Calu3 (cell line): ENCODE measurements at regions not wholly inside any gene's neighbourhood (a gene's known extent, or its start where the extent isn't known, plus 50 kb on each side); places are given as distances from the start of the nearest gene placed in this dataset.

Experiments
- BruUV-seq: library from RNA; stranded (reverse); fragments of 400-500 nt; replicated peaks from 2 replicates; lab custom pipeline; 2021; lab: Mats Ljungman, UMichigan
- CTCF ChIA-PET: fragments of 300-600 bp; sonication (Branson Sonifier 250); formaldehyde crosslinking; loops from one replicate; lab custom pipeline; 2022; ENCODE audit warnings: antibody characterized with exemption; lab: Charles Lee
- DNase-seq: peaks from one replicate; pipeline ENCODE4 v3.0.0; 2022
- H3K27ac Mint-ChIP-seq: one replicate; pipeline ENCODE4 v1.8.0; 2022; ENCODE audit warnings: mixed read lengths; ENCODE audit not compliant: unreplicated experiment
- H3K27me3 Mint-ChIP-seq: one replicate; pipeline ENCODE4 v1.8.0; 2022; ENCODE audit warnings: mixed read lengths; ENCODE audit not compliant: unreplicated experiment
- H3K36me3 Mint-ChIP-seq: one replicate; pipeline ENCODE4 v1.8.0; 2022; ENCODE audit warnings: mild to moderate bottlenecking, moderate library complexity, mixed read lengths; ENCODE audit not compliant: insufficient read depth, unreplicated experiment
- H3K4me1 Mint-ChIP-seq: one replicate; pipeline ENCODE4 v1.8.0; 2022; ENCODE audit warnings: mild to moderate bottlenecking, low read depth, mixed read lengths; ENCODE audit not compliant: unreplicated experiment
- H3K4me3 Mint-ChIP-seq: one replicate; pipeline ENCODE4 v1.8.0; 2022; ENCODE audit warnings: mild to moderate bottlenecking, low read depth, moderate library complexity, mixed read lengths; ENCODE audit not compliant: unreplicated experiment
- H3K9me3 Mint-ChIP-seq: one replicate; pipeline ENCODE4 v1.8.0; 2022; ENCODE audit warnings: low read depth, mixed read lengths; ENCODE audit not compliant: unreplicated experiment
- intact Hi-C: fragments of 100-400 bp; cut with micrococcal nuclease; formaldehyde crosslinking; loops from one replicate; pipeline ENCODE4 v1.10.0; 2022; ENCODE audit not compliant: unreplicated experiment
- TF ChIP-seq, protein P1 (sequence below): fragments of 200-600 bp; IDR thresholded peaks from one replicate; pipeline ENCODE4 v1.8.0; 2022; ENCODE audit warnings: antibody characterized with exemption; ENCODE audit not compliant: unreplicated experiment

DNA sequence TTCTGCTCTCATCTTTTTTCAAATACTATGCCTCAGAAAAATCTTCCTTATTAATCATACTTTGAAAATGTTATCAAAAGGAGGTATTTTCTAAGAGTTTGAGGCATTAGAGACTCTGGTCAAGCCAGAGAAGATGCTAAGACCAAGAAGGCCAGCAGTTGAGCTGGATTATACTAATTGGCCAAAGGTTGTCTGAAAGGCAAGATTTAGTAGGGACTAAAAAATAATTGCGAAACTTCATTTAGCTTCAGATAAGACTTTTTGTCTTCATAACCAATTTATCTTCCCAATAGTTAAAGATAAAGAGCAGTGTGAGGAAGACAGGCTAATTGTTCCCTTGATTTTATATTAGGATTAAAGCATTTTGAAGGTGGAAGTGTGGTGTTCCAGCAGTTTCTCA, 1412.4 kb upstream of the PCDH7 start:
- BruUV-seq, result no TSS peak
- H3K27me3 Mint-ChIP-seq, result no peaks in the 10 kb centered on the region
- H3K4me1 Mint-ChIP-seq, result no peaks in the 10 kb centered on the region
- TF ChIP-seq, protein P1, sequence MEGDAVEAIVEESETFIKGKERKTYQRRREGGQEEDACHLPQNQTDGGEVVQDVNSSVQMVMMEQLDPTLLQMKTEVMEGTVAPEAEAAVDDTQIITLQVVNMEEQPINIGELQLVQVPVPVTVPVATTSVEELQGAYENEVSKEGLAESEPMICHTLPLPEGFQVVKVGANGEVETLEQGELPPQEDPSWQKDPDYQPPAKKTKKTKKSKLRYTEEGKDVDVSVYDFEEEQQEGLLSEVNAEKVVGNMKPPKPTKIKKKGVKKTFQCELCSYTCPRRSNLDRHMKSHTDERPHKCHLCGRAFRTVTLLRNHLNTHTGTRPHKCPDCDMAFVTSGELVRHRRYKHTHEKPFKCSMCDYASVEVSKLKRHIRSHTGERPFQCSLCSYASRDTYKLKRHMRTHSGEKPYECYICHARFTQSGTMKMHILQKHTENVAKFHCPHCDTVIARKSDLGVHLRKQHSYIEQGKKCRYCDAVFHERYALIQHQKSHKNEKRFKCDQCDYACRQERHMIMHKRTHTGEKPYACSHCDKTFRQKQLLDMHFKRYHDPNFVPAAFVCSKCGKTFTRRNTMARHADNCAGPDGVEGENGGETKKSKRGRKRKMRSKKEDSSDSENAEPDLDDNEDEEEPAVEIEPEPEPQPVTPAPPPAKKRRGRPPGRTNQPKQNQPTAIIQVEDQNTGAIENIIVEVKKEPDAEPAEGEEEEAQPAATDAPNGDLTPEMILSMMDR, result no peak
- no peak overlapping the region for H3K4me3 Mint-ChIP-seq
- no peak overlapping the region for H3K27ac Mint-ChIP-seq
- CTCF ChIA-PET, result no interaction called here
- H3K9me3 Mint-ChIP-seq, result peaks cover 7% of the 10 kb centered on the region
- intact Hi-C loops, result no loop called here
- DNase-seq, result no peak
- no peaks in the 10 kb centered on the region for H3K36me3 Mint-ChIP-seq

- Mint-ChIP-seq H3K27ac (no peak overlapping the region), H3K9me3 (peaks cover 7% of the 10 kb centered on the region), H3K27me3 (no peaks in the 10 kb centered on the region), H3K4me3 (no peak overlapping the region), H3K36me3 (no peaks in the 10 kb centered on the region), H3K4me1 (no peaks in the 10 kb centered on the region)
- no peak for DNase-seq
- CTCF ChIA-PET, result no interaction called here
- BruUV-seq, result no TSS peak
- intact Hi-C loops, result no loop called here
- TF ChIP-seq, protein P1, result no peak
Observed at GRCh38 chr4:29309050-29309449, 1411.1 kb upstream of the PCDH7 start.

GRCh38 chr4:29310252-29310651, 1409.9 kb upstream of the PCDH7 start:
- no TSS peak for BruUV-seq
- intact Hi-C loops, result no loop called here
- Mint-ChIP-seq H3K4me1 (no peaks in the 10 kb centered on the region), H3K27me3 (no peaks in the 10 kb centered on the region), H3K27ac (no peak overlapping the region), H3K9me3 (peaks cover 7% of the 10 kb centered on the region), H3K4me3 (no peak overlapping the region), H3K36me3 (no peaks in the 10 kb centered on the region)
- CTCF ChIA-PET, result no interaction called here
- DNase-seq, result no peak
- TF ChIP-seq, protein P1, result no peak

GRCh38 chr4:29311247-29311646, 1408.9 kb upstream of the PCDH7 start:
- peaks cover 7% of the 10 kb centered on the region for H3K9me3 Mint-ChIP-seq
- H3K4me1 Mint-ChIP-seq, result no peaks in the 10 kb centered on the region
- TF ChIP-seq, protein P1, result no peak
- DNase-seq, result no peak
- no peaks in the 10 kb centered on the region for H3K27me3 Mint-ChIP-seq
- no peak overlapping the region for H3K27ac Mint-ChIP-seq
- CTCF ChIA-PET, result no interaction called here
- intact Hi-C loops, result no loop called here
- no peaks in the 10 kb centered on the region for H3K36me3 Mint-ChIP-seq
- no TSS peak for BruUV-seq
- no peak overlapping the region for H3K4me3 Mint-ChIP-seq
